ENCODE measurements at regions not wholly inside any gene's neighbourhood (a gene's known extent, or its start where the extent isn't known, plus 50 kb on each side); places are given as distances from the start of the nearest gene placed in this dataset.

GRCh38 chr21:28317177-28317950 lies 675.3 kb downstream of the LTN1 start:
- no peaks in the 10 kb centered on the region for H3K4me1 ChIP-seq (ENCODE audit: control insufficient read depth in 3 of 3, insufficient read depth in 3 of 3, low read length in 3 of 3)
- no peaks in the 10 kb centered on the region for H3K36me3 ChIP-seq (ENCODE audit: control insufficient read depth in 3 of 3, insufficient read depth in 3 of 3, low read length in 3 of 3)
- H3K9me3 ChIP-seq (ENCODE audit: control insufficient read depth in 3 of 3, low read length in 3 of 3) = no peaks in the 10 kb centered on the region
- H3K27ac ChIP-seq (ENCODE audit: low read depth, low read length) = no peak overlapping the region
- H3K9ac ChIP-seq (ENCODE audit: low read depth in 1 of 3, low read length in 3 of 3) = no peak overlapping the region
- no peak overlapping the region for H3K4me3 ChIP-seq (ENCODE audit: low read length in 3 of 3)
- H3K27me3 ChIP-seq (ENCODE audit: control insufficient read depth in 3 of 3, insufficient read depth in 3 of 3, low read length in 3 of 3) = no peaks in the 10 kb centered on the region

GRCh38 chr21:28311411-28312190 lies 681.1 kb downstream of the LTN1 start:
- Histone ChIP-seq H3K36me3 (ENCODE audit: control insufficient read depth in 3 of 3, insufficient read depth in 3 of 3, low read length in 3 of 3) (no peaks in the 10 kb centered on the region), H3K9me3 (ENCODE audit: control insufficient read depth in 3 of 3, low read length in 3 of 3) (no peaks in the 10 kb centered on the region), H3K9ac (ENCODE audit: low read depth in 1 of 3, low read length in 3 of 3) (no peak overlapping the region), H3K27me3 (ENCODE audit: control insufficient read depth in 3 of 3, insufficient read depth in 3 of 3, low read length in 3 of 3) (no peaks in the 10 kb centered on the region), H3K4me3 (ENCODE audit: low read length in 3 of 3) (no peak overlapping the region), H3K27ac (ENCODE audit: low read depth, low read length) (no peak overlapping the region), H3K4me1 (ENCODE audit: control insufficient read depth in 3 of 3, insufficient read depth in 3 of 3, low read length in 3 of 3) (no peaks in the 10 kb centered on the region)

GRCh38 chr21:28310711-28311110 lies 682.0 kb downstream of the LTN1 start:
- no peaks in the 10 kb centered on the region for H3K9me3 ChIP-seq (ENCODE audit: control insufficient read depth in 3 of 3, low read length in 3 of 3)
- no peaks in the 10 kb centered on the region for H3K27me3 ChIP-seq (ENCODE audit: control insufficient read depth in 3 of 3, insufficient read depth in 3 of 3, low read length in 3 of 3)
- H3K27ac ChIP-seq (ENCODE audit: low read depth, low read length) = no peak overlapping the region
- H3K4me1 ChIP-seq (ENCODE audit: control insufficient read depth in 3 of 3, insufficient read depth in 3 of 3, low read length in 3 of 3) = no peaks in the 10 kb centered on the region
- no peak overlapping the region for H3K4me3 ChIP-seq (ENCODE audit: low read length in 3 of 3)
- H3K36me3 ChIP-seq (ENCODE audit: control insufficient read depth in 3 of 3, insufficient read depth in 3 of 3, low read length in 3 of 3) = no peaks in the 10 kb centered on the region
- H3K9ac ChIP-seq (ENCODE audit: low read depth in 1 of 3, low read length in 3 of 3) = no peak overlapping the region

- Histone ChIP-seq H3K27me3 (ENCODE audit: control insufficient read depth in 3 of 3, insufficient read depth in 3 of 3, low read length in 3 of 3) (no peaks in the 10 kb centered on the region), H3K4me1 (ENCODE audit: control insufficient read depth in 3 of 3, insufficient read depth in 3 of 3, low read length in 3 of 3) (no peaks in the 10 kb centered on the region), H3K9ac (ENCODE audit: low read depth in 1 of 3, low read length in 3 of 3) (no peak overlapping the region), H3K36me3 (ENCODE audit: control insufficient read depth in 3 of 3, insufficient read depth in 3 of 3, low read length in 3 of 3) (no peaks in the 10 kb centered on the region), H3K27ac (ENCODE audit: low read depth, low read length) (no peak overlapping the region), H3K9me3 (ENCODE audit: control insufficient read depth in 3 of 3, low read length in 3 of 3) (no peaks in the 10 kb centered on the region), H3K4me3 (ENCODE audit: low read length in 3 of 3) (no peak overlapping the region)
These were observed 682.4 kb downstream of the LTN1 start for GRCh38 chr21:28310171-28310685.

- Histone ChIP-seq H3K27me3 (ENCODE audit: control insufficient read depth in 3 of 3, insufficient read depth in 3 of 3, low read length in 3 of 3) (no peaks in the 10 kb centered on the region), H3K9me3 (ENCODE audit: control insufficient read depth in 3 of 3, low read length in 3 of 3) (no peaks in the 10 kb centered on the region), H3K9ac (ENCODE audit: low read depth in 1 of 3, low read length in 3 of 3) (no peak overlapping the region), H3K4me1 (ENCODE audit: control insufficient read depth in 3 of 3, insufficient read depth in 3 of 3, low read length in 3 of 3) (no peaks in the 10 kb centered on the region), H3K4me3 (ENCODE audit: low read length in 3 of 3) (no peak overlapping the region), H3K36me3 (ENCODE audit: control insufficient read depth in 3 of 3, insufficient read depth in 3 of 3, low read length in 3 of 3) (no peaks in the 10 kb centered on the region), H3K27ac (ENCODE audit: low read depth, low read length) (no peak overlapping the region)
These were observed 683.1 kb downstream of the LTN1 start for GRCh38 chr21:28309596-28309995.

- no peaks in the 10 kb centered on the region for H3K9me3 ChIP-seq (ENCODE audit: control insufficient read depth in 3 of 3, low read length in 3 of 3)
These were observed 684.2 kb downstream of the LTN1 start for GRCh38 chr21:28308516-28308915.

GRCh38 chr21:28299946-28300345 lies 692.7 kb downstream of the LTN1 start:
- H3K9me3 ChIP-seq (ENCODE audit: control insufficient read depth in 3 of 3, low read length in 3 of 3) = no peaks in the 10 kb centered on the region
- H3K9ac ChIP-seq (ENCODE audit: low read depth in 1 of 3, low read length in 3 of 3) = no peak overlapping the region
- no peaks in the 10 kb centered on the region for H3K4me1 ChIP-seq (ENCODE audit: control insufficient read depth in 3 of 3, insufficient read depth in 3 of 3, low read length in 3 of 3)
- no peak overlapping the region for H3K4me3 ChIP-seq (ENCODE audit: low read length in 3 of 3)
- H3K27me3 ChIP-seq (ENCODE audit: control insufficient read depth in 3 of 3, insufficient read depth in 3 of 3, low read length in 3 of 3) = no peaks in the 10 kb centered on the region
- H3K36me3 ChIP-seq (ENCODE audit: control insufficient read depth in 3 of 3, insufficient read depth in 3 of 3, low read length in 3 of 3) = no peaks in the 10 kb centered on the region
- H3K27ac ChIP-seq (ENCODE audit: low read depth, low read length) = no peak overlapping the region

More at GRCh38 chr21:28308516-28308915, 684.2 kb downstream of the LTN1 start:
- H3K27me3 ChIP-seq (ENCODE audit: control insufficient read depth in 3 of 3, insufficient read depth in 3 of 3, low read length in 3 of 3) = no peaks in the 10 kb centered on the region
- H3K4me3 ChIP-seq (ENCODE audit: low read length in 3 of 3) = no peak overlapping the region
- H3K27ac ChIP-seq (ENCODE audit: low read depth, low read length) = no peak overlapping the region
- no peaks in the 10 kb centered on the region for H3K4me1 ChIP-seq (ENCODE audit: control insufficient read depth in 3 of 3, insufficient read depth in 3 of 3, low read length in 3 of 3)
- no peaks in the 10 kb centered on the region for H3K36me3 ChIP-seq (ENCODE audit: control insufficient read depth in 3 of 3, insufficient read depth in 3 of 3, low read length in 3 of 3)
- no peak overlapping the region for H3K9ac ChIP-seq (ENCODE audit: low read depth in 1 of 3, low read length in 3 of 3)

GRCh38 chr21:28298251-28298672 lies 694.4 kb downstream of the LTN1 start:
- Histone ChIP-seq H3K9ac (ENCODE audit: low read depth in 1 of 3, low read length in 3 of 3) (no peak overlapping the region), H3K27me3 (ENCODE audit: control insufficient read depth in 3 of 3, insufficient read depth in 3 of 3, low read length in 3 of 3) (no peaks in the 10 kb centered on the region), H3K36me3 (ENCODE audit: control insufficient read depth in 3 of 3, insufficient read depth in 3 of 3, low read length in 3 of 3) (no peaks in the 10 kb centered on the region), H3K4me3 (ENCODE audit: low read length in 3 of 3) (no peak overlapping the region), H3K27ac (ENCODE audit: low read depth, low read length) (no peak overlapping the region), H3K9me3 (ENCODE audit: control insufficient read depth in 3 of 3, low read length in 3 of 3) (no peaks in the 10 kb centered on the region), H3K4me1 (ENCODE audit: control insufficient read depth in 3 of 3, insufficient read depth in 3 of 3, low read length in 3 of 3) (no peaks in the 10 kb centered on the region)

- H3K9me3 ChIP-seq (ENCODE audit: control insufficient read depth in 3 of 3, low read length in 3 of 3) = peaks cover 0 to 3% (median 0%) of the 10 kb centered on the region in 3 donors
- no peak overlapping the region for H3K9ac ChIP-seq (ENCODE audit: low read depth in 1 of 3, low read length in 3 of 3)
- no peak overlapping the region for H3K27ac ChIP-seq (ENCODE audit: low read depth, low read length)
- H3K4me1 ChIP-seq (ENCODE audit: control insufficient read depth in 3 of 3, insufficient read depth in 3 of 3, low read length in 3 of 3) = no peaks in the 10 kb centered on the region
- no peak overlapping the region for H3K4me3 ChIP-seq (ENCODE audit: low read length in 3 of 3)
- no peaks in the 10 kb centered on the region for H3K27me3 ChIP-seq (ENCODE audit: control insufficient read depth in 3 of 3, insufficient read depth in 3 of 3, low read length in 3 of 3)
- no peaks in the 10 kb centered on the region for H3K36me3 ChIP-seq (ENCODE audit: control insufficient read depth in 3 of 3, insufficient read depth in 3 of 3, low read length in 3 of 3)
These were observed 698.6 kb downstream of the LTN1 start for GRCh38 chr21:28294051-28294450.

All from skeletal muscle tissue (tissue), 3 donors.